Psoas muscle (tissue), 7 donors: ENCODE measurements at regions not wholly inside any gene's neighbourhood (a gene's known extent, or its start where the extent isn't known, plus 50 kb on each side); places are given as distances from the start of the nearest gene placed in this dataset.

Experiments used
- ATAC-seq, 4 donors: fragments of 200-7000 bp; cut with Tn5 transposase; one replicate each; pipeline ENCODE4 v1.9.1; 2020; ENCODE audit warnings: moderate library complexity in 3 of 4, mild to moderate bottlenecking in 2 of 4
- DNase-seq, 2 donors: peaks; one replicate each; pipeline ENCODE4 v3.0.0-alpha.2; 2020
- H3K27ac ChIP-seq: fragments of 200-600 bp; one replicate; pipeline ENCODE4 v1.8.0; 2022
- H3K27me3 ChIP-seq, 3 donors: fragments of 200-600 bp in 1 of 3; one replicate each; pipeline versions ENCODE4 v1.6.1 to v1.8.0; 2013 to 2022; ENCODE audit warnings: low read length in 2 of 3, mild to moderate bottlenecking in 2 of 3, moderate library complexity in 1 of 3; ENCODE audit not compliant: insufficient read depth in 3 of 3
- H3K36me3 ChIP-seq, 2 donors: fragments of 200-600 bp in 1 of 2; one replicate each; pipeline versions ENCODE4 v1.6.1 to v1.8.0; 2013 to 2022; ENCODE audit warnings: low read depth in 1 of 2, mild to moderate bottlenecking in 1 of 2, moderate library complexity in 1 of 2; ENCODE audit not compliant: insufficient read depth in 1 of 2
- H3K4me1 ChIP-seq: fragments of 200-600 bp; one replicate; pipeline ENCODE4 v1.8.0; 2022
- H3K4me3 ChIP-seq: fragments of 200-600 bp; one replicate; pipeline ENCODE4 v1.8.0; 2022; ENCODE audit warnings: mild to moderate bottlenecking
- H3K9me3 ChIP-seq: fragments of 200-600 bp; one replicate; pipeline ENCODE4 v1.8.0; 2022
- CTCF ChIP-seq: fragments of 200-600 bp; IDR thresholded peaks from one replicate; pipeline ENCODE4 v1.8.0; 2022; ENCODE audit warnings: antibody characterized with exemption
- WGBS, 3 donors: extraction: QIAGEN DNeasy Blood & Tissue Kit; methylation state at CpG; one replicate each; pipeline versions ENCODE4 v1.1.6 to v1.1.7; 2013; 5-methylcytosine and 5-hydroxymethylcytosine counted together
- intact Hi-C, 2 donors: fragments of 100-400 bp; cut with DNase I; formaldehyde crosslinking; loops; one replicate each; pipeline versions ENCODE4 v1.11.0 to v1.14.2; 2022
- donor health status: healthy with polysubstance abuse.
- donor health status: DM: no; HTN: no; CAD: no; lungs with moderate emphysema.
- donor health status: Bipolar disorder and iron deficiency.
- donor health status: healthy.
- donor health status: DM: yes; HTN: yes; CAD: no.
- donor health status: DM: no; HTN: no; CAD: no.
- donor health status: DM: yes; HTN: yes; CAD: no.

DNA sequence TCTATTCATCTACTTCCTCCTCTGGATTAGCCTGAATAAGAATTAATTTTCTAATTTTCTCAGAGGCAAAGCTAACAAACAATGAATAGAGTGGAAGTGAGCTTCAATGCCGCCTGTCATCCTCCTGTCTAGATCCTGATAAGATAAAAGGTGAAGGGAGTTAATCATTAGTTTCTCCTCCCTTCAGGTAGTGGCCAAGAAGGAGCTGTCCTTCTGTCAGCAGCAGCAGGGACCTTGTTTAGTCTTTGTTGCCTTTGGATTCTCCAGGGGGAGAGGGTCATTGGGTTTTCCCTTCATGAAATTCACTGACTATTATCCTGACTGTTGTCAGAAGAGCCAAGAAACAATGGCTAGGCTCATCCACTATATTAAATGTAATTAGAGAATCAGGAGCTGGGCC, 420.2 kb upstream of the GOT2 start:
- no peaks in the 10 kb centered on the region for H3K9me3 ChIP-seq
- no peak for TF ChIP-seq CTCF
- H3K4me3 ChIP-seq, result no peak overlapping the region
- H3K36me3 ChIP-seq, result no peaks in the 10 kb centered on the region
- no peaks in the 10 kb centered on the region for H3K27me3 ChIP-seq
- DNase-seq (no peak), ATAC-seq (no peak)
- intact Hi-C loops, result no loop called here
- no peak overlapping the region for H3K27ac ChIP-seq
- no peaks in the 10 kb centered on the region for H3K4me1 ChIP-seq
- 71 to 87% (median 80%) methylated on average over 1 of the region's 1 CpG for WGBS, 3 donors

- intact Hi-C loops, result no loop called here
- 14 to 34% (median 14%) methylated on average over 2 of the region's 2 CpGs for WGBS, 3 donors
- no peak overlapping the region for H3K27ac ChIP-seq
Measured at GRCh38 chr16:59148769-59149155, 414.6 kb upstream of the GOT2 start.

DNA sequence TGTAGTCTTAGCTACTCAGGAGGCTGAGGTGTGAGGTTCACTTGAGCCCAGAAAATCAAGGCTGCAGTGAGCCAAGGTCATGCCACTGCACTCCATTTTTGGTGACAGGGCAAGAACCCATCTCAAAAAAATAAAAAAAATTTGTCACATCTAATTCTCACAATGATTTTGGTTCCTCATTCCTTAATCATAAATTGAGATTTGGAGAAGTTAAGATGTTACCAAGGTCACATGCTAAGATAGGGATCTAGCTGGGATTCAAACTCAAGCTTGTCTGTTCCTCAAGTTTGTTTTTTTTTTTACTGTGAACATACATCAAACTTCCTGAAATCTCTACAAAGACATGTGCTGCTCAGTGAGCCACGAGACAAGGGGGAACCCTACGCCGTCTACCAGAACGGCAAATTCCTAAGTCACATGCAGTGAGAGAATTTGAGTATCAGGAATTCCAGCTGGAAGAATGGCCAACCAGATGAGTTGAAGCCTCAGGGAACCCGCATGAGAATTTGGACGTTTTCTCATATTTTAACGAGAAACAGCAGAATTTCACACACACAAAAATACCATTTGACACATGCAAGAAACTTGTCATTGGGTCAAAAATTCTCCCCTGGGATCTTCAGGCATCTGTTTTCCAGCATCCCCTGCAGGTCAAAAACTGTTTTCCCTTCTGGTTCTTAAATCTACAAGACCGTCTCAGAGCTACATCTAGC, 414.1 kb upstream of the GOT2 start:
- intact Hi-C loops, result no loop called here
- 15 to 21% (median 18%) methylated on average over 8 of the region's 8 CpGs for WGBS, 3 donors
- no peak for DNase-seq
- no peak overlapping the region for H3K27ac ChIP-seq
- H3K36me3 ChIP-seq, result no peaks in the 10 kb centered on the region
- no peaks in the 10 kb centered on the region for H3K4me1 ChIP-seq
- no peaks in the 10 kb centered on the region for H3K9me3 ChIP-seq
- no peak for TF ChIP-seq CTCF
- H3K4me3 ChIP-seq, result no peak overlapping the region
- no peaks in the 10 kb centered on the region for H3K27me3 ChIP-seq
- no peak for ATAC-seq

More at GRCh38 chr16:59148769-59149155, 414.6 kb upstream of the GOT2 start:
- no peak for DNase-seq
- Histone ChIP-seq H3K4me3 (no peak overlapping the region), H3K27me3 (no peaks in the 10 kb centered on the region), H3K4me1 (no peaks in the 10 kb centered on the region), H3K36me3 (no peaks in the 10 kb centered on the region), H3K9me3 (no peaks in the 10 kb centered on the region)
- TF ChIP-seq CTCF, result no peak
- no peak for ATAC-seq

DNA sequence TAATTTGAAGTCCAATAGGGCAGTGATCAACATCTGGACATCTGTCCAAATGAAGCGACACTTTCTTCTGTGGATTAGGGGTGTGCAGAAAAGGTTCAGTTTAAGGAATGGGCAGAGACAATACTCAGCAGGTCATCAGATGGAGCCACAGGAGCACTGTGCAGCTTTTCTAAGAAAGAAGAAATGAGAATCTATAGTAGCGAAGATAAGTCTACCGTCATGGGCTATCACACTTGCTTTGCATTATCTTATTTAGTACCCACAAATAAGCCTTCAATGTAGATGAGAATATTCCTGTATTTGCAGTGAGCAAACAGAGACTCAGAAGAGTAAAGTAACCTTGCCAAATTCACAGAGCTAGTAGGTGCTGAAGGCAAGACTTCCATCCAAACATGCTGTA, 412.0 kb upstream of the GOT2 start:
- DNase-seq (no peak), ATAC-seq (no peak)
- WGBS, 3 donors, result 92 to 94% (median 93%) methylated on average over 3 of the region's 3 CpGs
- intact Hi-C loops, result no loop called here
- Histone ChIP-seq H3K27me3 (no peaks in the 10 kb centered on the region), H3K4me1 (no peaks in the 10 kb centered on the region), H3K9me3 (no peaks in the 10 kb centered on the region), H3K4me3 (no peak overlapping the region), H3K27ac (no peak overlapping the region), H3K36me3 (no peaks in the 10 kb centered on the region)
- TF ChIP-seq CTCF, result no peak

GRCh38 chr16:59144841-59145240, 410.7 kb upstream of the GOT2 start:
- no peak overlapping the region for H3K4me3 ChIP-seq
- H3K36me3 ChIP-seq, result no peaks in the 10 kb centered on the region
- no peak for TF ChIP-seq CTCF
- no peaks in the 10 kb centered on the region for H3K9me3 ChIP-seq
- no peaks in the 10 kb centered on the region for H3K27me3 ChIP-seq
- no peak for ATAC-seq
- intact Hi-C loops, result no loop called here
- H3K27ac ChIP-seq, result no peak overlapping the region
- DNase-seq, result no peak
- no peaks in the 10 kb centered on the region for H3K4me1 ChIP-seq
- WGBS, 3 donors, result 26 to 35% (median 28%) methylated on average over 2 of the region's 2 CpGs
